Aorta (tissue), 5 donors: ENCODE measurements at regions not wholly inside any gene's neighbourhood (a gene's known extent, or its start where the extent isn't known, plus 50 kb on each side); places are given as distances from the start of the nearest gene placed in this dataset.

Source experiments
- ATAC-seq: fragments of 200-7000 bp; cut with Tn5 transposase; one replicate; pipeline ENCODE4 v1.9.1; 2022; ENCODE audit warnings: moderate library complexity; ENCODE audit not compliant: low FRiP score
- DNase-seq, 2 donors: peaks; one replicate each; pipeline ENCODE4 v3.0.0-alpha.2; 2020
- H3K27ac ChIP-seq, 2 donors: one replicate each; pipeline ENCODE4 v1.5.1; 2013; ENCODE audit warnings: low read length in 2 of 2, mild to moderate bottlenecking in 2 of 2, moderate library complexity in 2 of 2, control low read depth in 1 of 2, inconsistent platforms in 1 of 2, low read depth in 1 of 2
- H3K27me3 ChIP-seq, 2 donors: one replicate each; pipeline ENCODE4 v1.6.1; 2013; ENCODE audit warnings: control low read depth in 1 of 2, low read length in 1 of 2, mild to moderate bottlenecking in 1 of 2, moderate library complexity in 1 of 2; ENCODE audit not compliant: insufficient read depth in 2 of 2, control insufficient read depth in 1 of 2
- H3K36me3 ChIP-seq, 2 donors: one replicate each; pipeline ENCODE4 v1.6.1; 2013; ENCODE audit warnings: control low read depth in 1 of 2, low read length in 1 of 2, mild to moderate bottlenecking in 1 of 2; ENCODE audit not compliant: insufficient read depth in 2 of 2, control insufficient read depth in 1 of 2
- H3K4me1 ChIP-seq, 2 donors: one replicate each; pipeline ENCODE4 v1.6.1; 2013; ENCODE audit warnings: low read length in 2 of 2, control low read depth in 1 of 2, mild to moderate bottlenecking in 1 of 2, moderate library complexity in 1 of 2; ENCODE audit not compliant: insufficient read depth in 2 of 2, control insufficient read depth in 1 of 2
- H3K4me3 ChIP-seq, 2 donors: one replicate each; pipeline ENCODE4 v1.5.1; 2013; ENCODE audit warnings: low read length in 2 of 2, control low read depth in 1 of 2, mild to moderate bottlenecking in 1 of 2
- H3K9me3 ChIP-seq: one replicate; pipeline ENCODE4 v1.6.1; 2013; ENCODE audit warnings: mild to moderate bottlenecking, low read length; ENCODE audit not compliant: control insufficient read depth
- WGBS, 2 donors: extraction: QIAGEN DNeasy Blood & Tissue Kit; methylation state at CpG; one replicate each; pipeline ENCODE4 v1.1.7; 2013; 5-methylcytosine and 5-hydroxymethylcytosine counted together
- intact Hi-C, 2 donors: fragments of 100-400 bp; cut with DNase I; formaldehyde crosslinking; loops; one replicate each; pipeline versions ENCODE4 v1.14.2 to v1.15.0; 2022
- donor health status: healthy with polysubstance abuse.
- donor health status: Bipolar disorder and iron deficiency.
- donor health status: DM: no; HTN: no; CAD: no.
- donor health status: DM: no; HTN: no; CAD: no.
- donor health status: DM: yes; HTN: yes; CAD: no.

GRCh38 chr2:11987151-11987550 is 240.7 kb downstream of the LPIN1 start:
- H3K4me3 ChIP-seq = no peak overlapping the region
- DNase-seq (no peak), ATAC-seq (no peak)
- no peaks in the 10 kb centered on the region for H3K4me1 ChIP-seq
- intact Hi-C loops = no loop called here
- H3K27me3 ChIP-seq = no peaks in the 10 kb centered on the region
- H3K36me3 ChIP-seq = no peaks in the 10 kb centered on the region
- H3K27ac ChIP-seq = no peak overlapping the region
- WGBS, 2 donors = 86 to 90% methylated on average over 3 of the region's 3 CpGs
- H3K9me3 ChIP-seq = no peaks in the 10 kb centered on the region

GRCh38 chr2:11988691-11989353 is 242.4 kb downstream of the LPIN1 start:
- ATAC-seq = peak; percentile 33
- Histone ChIP-seq H3K4me3 (no peak overlapping the region), H3K27ac (no peak overlapping the region), H3K4me1 (no peaks in the 10 kb centered on the region), H3K36me3 (no peaks in the 10 kb centered on the region), H3K27me3 (no peaks in the 10 kb centered on the region), H3K9me3 (no peaks in the 10 kb centered on the region)
- WGBS, 2 donors = 84 to 87% methylated on average over 14 of the region's 14 CpGs
- intact Hi-C loops = no loop called here
- peak in 1 of 2 donors; percentile 70 for DNase-seq

- DNase-seq = no peak
- 90 to 91% methylated on average over 2 of the region's 2 CpGs for WGBS, 2 donors
Observed at GRCh38 chr2:11989354-11989703, 242.9 kb downstream of the LPIN1 start.

GRCh38 chr2:11990576-11990975 is 244.1 kb downstream of the LPIN1 start:
- no peak overlapping the region for H3K27ac ChIP-seq
- intact Hi-C loops = no loop called here
- no peaks in the 10 kb centered on the region for H3K9me3 ChIP-seq
- H3K27me3 ChIP-seq = no peaks in the 10 kb centered on the region
- no peak overlapping the region for H3K4me3 ChIP-seq
- DNase-seq (no peak), ATAC-seq (no peak)
- H3K4me1 ChIP-seq = no peaks in the 10 kb centered on the region
- H3K36me3 ChIP-seq = no peaks in the 10 kb centered on the region
- 91 to 97% methylated on average over 4 of the region's 4 CpGs for WGBS, 2 donors

More at GRCh38 chr2:11989354-11989703, 242.9 kb downstream of the LPIN1 start:
- intact Hi-C loops = no loop called here
- Histone ChIP-seq H3K27ac (no peak overlapping the region), H3K9me3 (no peaks in the 10 kb centered on the region), H3K36me3 (no peaks in the 10 kb centered on the region), H3K27me3 (no peaks in the 10 kb centered on the region), H3K4me1 (no peaks in the 10 kb centered on the region), H3K4me3 (no peak overlapping the region)
- ATAC-seq = no peak

- H3K27me3 ChIP-seq = no peaks in the 10 kb centered on the region
- no peak for ATAC-seq
- intact Hi-C loops = no loop called here
- no peaks in the 10 kb centered on the region for H3K9me3 ChIP-seq
- WGBS, 2 donors = 96% methylated on average over 1 of the region's 1 CpG
- no peak overlapping the region for H3K4me3 ChIP-seq
- H3K36me3 ChIP-seq = no peaks in the 10 kb centered on the region
- no peaks in the 10 kb centered on the region for H3K4me1 ChIP-seq
- no peak for DNase-seq
- H3K27ac ChIP-seq = no peak overlapping the region
Observed at GRCh38 chr2:11993749-11994148, 247.3 kb downstream of the LPIN1 start.

GRCh38 chr2:11995456-11995855 is 249.0 kb downstream of the LPIN1 start:
- intact Hi-C loops = no loop called here
- H3K27ac ChIP-seq = no peak overlapping the region
- no peaks in the 10 kb centered on the region for H3K27me3 ChIP-seq
- H3K9me3 ChIP-seq = no peaks in the 10 kb centered on the region
- DNase-seq (no peak), ATAC-seq (no peak)
- no peaks in the 10 kb centered on the region for H3K36me3 ChIP-seq
- H3K4me3 ChIP-seq = no peak overlapping the region
- no peaks in the 10 kb centered on the region for H3K4me1 ChIP-seq

- ATAC-seq (no peak), DNase-seq (no peak)
- Histone ChIP-seq H3K4me3 (no peak overlapping the region), H3K9me3 (no peaks in the 10 kb centered on the region), H3K27ac (no peak overlapping the region), H3K4me1 (no peaks in the 10 kb centered on the region), H3K27me3 (no peaks in the 10 kb centered on the region), H3K36me3 (no peaks in the 10 kb centered on the region)
- intact Hi-C loops = no loop called here
Observed at GRCh38 chr2:11996618-11997017, 250.2 kb downstream of the LPIN1 start.

GRCh38 chr2:11997142-11997541 is 250.7 kb downstream of the LPIN1 start:
- intact Hi-C loops = no loop called here
- Histone ChIP-seq H3K4me3 (no peak overlapping the region), H3K4me1 (no peaks in the 10 kb centered on the region), H3K36me3 (no peaks in the 10 kb centered on the region), H3K9me3 (no peaks in the 10 kb centered on the region), H3K27ac (no peak overlapping the region), H3K27me3 (no peaks in the 10 kb centered on the region)
- ATAC-seq (no peak), DNase-seq (no peak)

GRCh38 chr2:11998218-11998617 is 251.8 kb downstream of the LPIN1 start:
- ATAC-seq = no peak

More at GRCh38 chr2:11998218-11998617, 251.8 kb downstream of the LPIN1 start:
- intact Hi-C loops = no loop called here
- Histone ChIP-seq H3K36me3 (no peaks in the 10 kb centered on the region), H3K4me3 (no peak overlapping the region), H3K4me1 (no peaks in the 10 kb centered on the region), H3K27me3 (no peaks in the 10 kb centered on the region), H3K27ac (no peak overlapping the region), H3K9me3 (no peaks in the 10 kb centered on the region)
- 66 to 92% methylated on average over 2 of the region's 2 CpGs for WGBS, 2 donors
- no peak for DNase-seq
